ENCODE measurements at regions not wholly inside any gene's neighbourhood (a gene's known extent, or its start where the extent isn't known, plus 50 kb on each side); places are given as distances from the start of the nearest gene placed in this dataset.

DNA sequence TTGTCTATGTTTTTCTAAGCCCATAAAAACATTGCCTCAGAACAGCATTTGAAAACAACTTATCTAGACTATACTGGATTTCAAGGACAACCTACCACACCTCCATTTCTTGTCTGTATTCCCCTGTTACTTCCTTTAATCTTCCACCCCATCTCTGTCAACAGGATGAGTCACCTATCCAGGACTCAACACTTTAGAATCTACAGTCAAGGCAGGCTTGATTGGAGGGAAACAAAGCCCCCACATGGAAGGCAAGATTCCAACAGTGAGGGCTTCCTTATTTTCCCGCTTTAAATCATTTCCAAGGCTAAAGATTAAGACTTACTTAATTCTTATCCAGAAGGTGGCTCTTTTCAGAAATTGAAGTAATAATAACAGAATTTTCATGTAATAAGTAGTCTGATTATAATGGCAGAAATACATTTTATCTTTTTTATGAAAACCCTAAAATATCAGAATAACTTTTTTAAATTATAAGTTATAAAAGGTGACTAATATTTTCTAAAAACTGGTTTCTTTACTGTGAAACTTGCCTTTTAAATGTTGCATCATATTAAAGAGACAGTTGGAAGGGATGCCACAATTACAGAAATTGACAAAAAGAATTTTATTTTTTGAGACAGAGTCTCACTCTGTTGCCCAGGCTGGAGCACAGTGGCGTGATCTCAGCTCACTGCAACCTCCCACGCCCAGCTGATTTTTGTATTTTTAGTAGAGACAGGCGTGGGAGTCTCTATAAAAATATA is 138.7 kb upstream of the CCDC150 start:
- Histone ChIP-seq H3K4me1 (no peaks in the 10 kb centered on the region), H3K27me3 (ENCODE audit: low read depth) (no peaks in the 10 kb centered on the region), H3K9me3 (peaks cover 9% of the 10 kb centered on the region), H3K4me3 (no peak overlapping the region), H3K27ac (no peak overlapping the region), H3K36me3 (no peaks in the 10 kb centered on the region)
- intact Hi-C loops (cut with DNase I): no loop called here
- TF ChIP-seq, protein P1, sequence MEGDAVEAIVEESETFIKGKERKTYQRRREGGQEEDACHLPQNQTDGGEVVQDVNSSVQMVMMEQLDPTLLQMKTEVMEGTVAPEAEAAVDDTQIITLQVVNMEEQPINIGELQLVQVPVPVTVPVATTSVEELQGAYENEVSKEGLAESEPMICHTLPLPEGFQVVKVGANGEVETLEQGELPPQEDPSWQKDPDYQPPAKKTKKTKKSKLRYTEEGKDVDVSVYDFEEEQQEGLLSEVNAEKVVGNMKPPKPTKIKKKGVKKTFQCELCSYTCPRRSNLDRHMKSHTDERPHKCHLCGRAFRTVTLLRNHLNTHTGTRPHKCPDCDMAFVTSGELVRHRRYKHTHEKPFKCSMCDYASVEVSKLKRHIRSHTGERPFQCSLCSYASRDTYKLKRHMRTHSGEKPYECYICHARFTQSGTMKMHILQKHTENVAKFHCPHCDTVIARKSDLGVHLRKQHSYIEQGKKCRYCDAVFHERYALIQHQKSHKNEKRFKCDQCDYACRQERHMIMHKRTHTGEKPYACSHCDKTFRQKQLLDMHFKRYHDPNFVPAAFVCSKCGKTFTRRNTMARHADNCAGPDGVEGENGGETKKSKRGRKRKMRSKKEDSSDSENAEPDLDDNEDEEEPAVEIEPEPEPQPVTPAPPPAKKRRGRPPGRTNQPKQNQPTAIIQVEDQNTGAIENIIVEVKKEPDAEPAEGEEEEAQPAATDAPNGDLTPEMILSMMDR (IDR thresholded peaks at IDR 0.05): no peak
- DNase-seq (no peak), ATAC-seq (no peak)

DNA sequence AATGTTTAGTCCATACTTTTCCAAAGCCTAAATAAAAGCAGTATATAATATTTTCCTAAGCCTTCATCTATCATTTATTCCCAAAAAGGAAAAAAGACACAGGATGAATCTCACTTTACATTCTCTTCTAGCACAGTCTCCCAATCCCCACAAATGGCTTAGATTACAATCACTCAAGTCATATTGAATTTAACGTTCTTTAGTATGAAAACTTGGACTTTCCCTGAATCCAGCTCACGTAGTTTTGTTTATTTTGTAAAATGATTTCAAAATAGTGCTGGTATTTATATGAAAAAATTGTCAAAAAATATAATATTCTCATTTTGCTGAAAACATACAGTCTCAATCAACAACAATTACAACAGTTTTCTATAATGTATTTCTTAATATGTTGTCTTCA is 137.7 kb upstream of the CCDC150 start:
- TF ChIP-seq, protein P1 (IDR thresholded peaks at IDR 0.05): no peak
- DNase-seq: no peak
- no peak for ATAC-seq

DNA sequence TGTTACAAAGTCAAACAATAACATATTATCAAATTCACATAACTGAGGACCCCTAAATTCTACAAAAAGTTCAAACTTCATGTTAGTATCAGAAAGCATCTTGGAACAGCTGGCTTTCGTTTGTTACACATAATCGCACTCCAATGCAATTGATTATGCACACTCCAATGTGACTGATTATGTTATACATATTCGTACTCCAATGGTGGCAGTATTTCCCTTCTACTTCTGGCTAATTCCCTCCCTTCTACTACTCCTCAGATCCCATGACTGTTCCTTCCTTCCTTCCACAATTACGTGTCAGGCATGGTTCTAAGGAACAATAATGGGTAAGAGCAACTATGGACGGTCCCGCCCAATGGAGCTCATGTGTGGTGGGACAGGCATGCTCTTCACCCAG is 137.1 kb upstream of the CCDC150 start:
- Histone ChIP-seq H3K27ac (no peak overlapping the region), H3K9me3 (peaks cover 9% of the 10 kb centered on the region), H3K36me3 (no peaks in the 10 kb centered on the region), H3K4me3 (no peak overlapping the region), H3K27me3 (ENCODE audit: low read depth) (no peaks in the 10 kb centered on the region), H3K4me1 (no peaks in the 10 kb centered on the region)
- TF ChIP-seq, protein P1 (IDR thresholded peaks at IDR 0.05): no peak
- ATAC-seq (no peak), DNase-seq (no peak)
- intact Hi-C loops (cut with DNase I): no loop called here

More for the DNA sequence above, 137.7 kb upstream of the CCDC150 start:
- Histone ChIP-seq H3K27me3 (ENCODE audit: low read depth) (no peaks in the 10 kb centered on the region), H3K4me1 (no peaks in the 10 kb centered on the region), H3K4me3 (no peak overlapping the region), H3K9me3 (peaks cover 9% of the 10 kb centered on the region), H3K27ac (no peak overlapping the region), H3K36me3 (no peaks in the 10 kb centered on the region)
- intact Hi-C loops (cut with DNase I): no loop called here

DNA sequence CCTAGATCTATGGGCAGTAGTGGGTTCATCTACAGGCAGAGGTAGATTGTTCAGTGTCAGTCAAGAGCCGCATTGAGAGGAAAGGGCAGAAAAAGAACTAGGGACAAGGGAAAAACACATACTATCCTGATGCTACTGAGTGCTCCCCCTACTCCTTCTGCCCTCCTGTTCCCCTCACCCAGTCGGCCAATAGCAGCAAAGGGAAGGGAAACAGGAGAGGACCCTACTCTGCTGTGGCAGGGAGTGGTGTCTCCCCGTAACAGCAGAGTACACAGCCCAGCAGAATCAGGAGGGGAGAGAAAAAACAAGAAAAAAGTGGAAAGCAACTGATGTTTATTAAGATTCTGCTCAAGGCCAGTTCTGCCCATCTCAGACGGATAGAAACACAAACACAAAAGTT is 136.1 kb upstream of the CCDC150 start:
- ATAC-seq (no peak), DNase-seq (no peak)
- Histone ChIP-seq H3K4me1 (no peaks in the 10 kb centered on the region), H3K27ac (no peak overlapping the region), H3K9me3 (peaks cover 7% of the 10 kb centered on the region), H3K4me3 (no peak overlapping the region), H3K36me3 (no peaks in the 10 kb centered on the region), H3K27me3 (ENCODE audit: low read depth) (no peaks in the 10 kb centered on the region)
- intact Hi-C loops (cut with DNase I): no loop called here
- TF ChIP-seq, protein P1 (IDR thresholded peaks at IDR 0.05): no peak

DNA sequence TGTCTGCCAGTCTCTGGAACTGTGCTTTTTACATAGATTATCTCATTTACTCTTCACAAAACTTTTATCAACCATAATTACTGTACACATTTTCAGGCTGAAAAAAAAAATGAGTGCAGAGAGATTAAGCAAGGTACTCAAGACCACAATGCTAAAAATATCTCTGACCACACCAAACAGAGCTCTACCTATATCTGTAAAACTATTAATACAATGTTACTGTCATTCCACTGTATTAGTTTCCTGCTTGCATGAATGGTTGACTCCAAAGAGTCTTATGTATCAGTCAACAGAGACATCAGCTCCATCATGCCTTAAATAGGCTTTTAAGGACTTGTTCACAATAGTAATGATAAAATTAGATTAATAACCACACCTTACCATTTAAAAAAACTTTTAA is 134.7 kb upstream of the CCDC150 start:
- DNase-seq: no peak
- Histone ChIP-seq H3K9me3 (no peaks in the 10 kb centered on the region), H3K27me3 (ENCODE audit: low read depth) (no peaks in the 10 kb centered on the region), H3K4me1 (no peaks in the 10 kb centered on the region), H3K4me3 (no peak overlapping the region), H3K27ac (no peak overlapping the region), H3K36me3 (no peaks in the 10 kb centered on the region)
- intact Hi-C loops (cut with DNase I): no loop called here
- TF ChIP-seq, protein P1 (IDR thresholded peaks at IDR 0.05): no peak
- ATAC-seq: no peak

Data from lower lobe of right lung (tissue), 2 donors.